SK-N-SH treated with all-trans-retinoic acid at 6 μM for 48 hours (cell line): ENCODE measurements at regions not wholly inside any gene's neighbourhood (a gene's known extent, or its start where the extent isn't known, plus 50 kb on each side); places are given as distances from the start of the nearest gene placed in this dataset.
"Not testable (repeated sequence)": the region's sequence is repeated elsewhere in the genome, so short reads cannot be mapped to it uniquely, and the experiment has no call there.

Experiments
- ARNTL ChIP-seq: fragments of 450-650 bp; formaldehyde crosslinking; IDR thresholded peaks from 2 replicates; pipeline ENCODE4 v1.5.0; 2020; ENCODE audit warnings: low read depth, mild to moderate bottlenecking, moderate library complexity, borderline replicate concordance
- CSRNP3 ChIP-seq: fragments of 250-450 bp; sonication (Bioruptor Pico); IDR thresholded peaks from 2 replicates; pipeline ENCODE4 v1.5.1; 2021; ENCODE audit warnings: mild to moderate bottlenecking, moderate library complexity
- GLIS3 ChIP-seq: fragments of 250-450 bp; sonication (Bioruptor Pico); IDR thresholded peaks from 2 replicates; pipeline ENCODE4 v1.5.0; 2020; ENCODE audit warnings: mild to moderate bottlenecking, moderate library complexity
- ISL1 ChIP-seq: fragments of 250-450 bp; sonication (Bioruptor Pico); IDR thresholded peaks from 2 replicates; pipeline ENCODE4 v2.1.2; 2022; ENCODE audit warnings: mild to moderate bottlenecking, moderate library complexity
- TOX ChIP-seq: fragments of 250-450 bp; sonication (Bioruptor Pico); IDR thresholded peaks from 2 replicates; pipeline ENCODE4 v1.8.0; 2021; ENCODE audit warnings: mild to moderate bottlenecking, moderate library complexity, borderline replicate concordance
- ZFP3 ChIP-seq: fragments of 250-450 bp; sonication (Bioruptor Pico); IDR thresholded peaks from 2 replicates; pipeline ENCODE4 v1.5.0; 2020; ENCODE audit warnings: mild to moderate bottlenecking, moderate library complexity
- TF ChIP-seq, protein P1 (sequence below): fragments of 250-450 bp; sonication (Bioruptor Pico); IDR thresholded peaks from 2 replicates; pipeline ENCODE4 v1.8.0; 2020; ENCODE audit warnings: mild to moderate bottlenecking, moderate library complexity, borderline replicate concordance
- TF ChIP-seq, protein P2 (sequence below): fragments of 250-450 bp; sonication (Bioruptor Pico); IDR thresholded peaks from 2 replicates; pipeline ENCODE4 v1.8.0; 2021; ENCODE audit warnings: low read depth, mild to moderate bottlenecking, moderate library complexity, borderline replicate concordance

GRCh38 chr4:9096330-9096729 is 73.9 kb upstream of the FAM90A26 start:
- TF ChIP-seq CSRNP3 (CRISPR knock-in tag); ARNTL (CRISPR knock-in tag); GLIS3 (CRISPR knock-in tag); TOX (CRISPR knock-in tag); ISL1; ZFP3: not testable (repeated sequence)
- TF ChIP-seq, protein P1, sequence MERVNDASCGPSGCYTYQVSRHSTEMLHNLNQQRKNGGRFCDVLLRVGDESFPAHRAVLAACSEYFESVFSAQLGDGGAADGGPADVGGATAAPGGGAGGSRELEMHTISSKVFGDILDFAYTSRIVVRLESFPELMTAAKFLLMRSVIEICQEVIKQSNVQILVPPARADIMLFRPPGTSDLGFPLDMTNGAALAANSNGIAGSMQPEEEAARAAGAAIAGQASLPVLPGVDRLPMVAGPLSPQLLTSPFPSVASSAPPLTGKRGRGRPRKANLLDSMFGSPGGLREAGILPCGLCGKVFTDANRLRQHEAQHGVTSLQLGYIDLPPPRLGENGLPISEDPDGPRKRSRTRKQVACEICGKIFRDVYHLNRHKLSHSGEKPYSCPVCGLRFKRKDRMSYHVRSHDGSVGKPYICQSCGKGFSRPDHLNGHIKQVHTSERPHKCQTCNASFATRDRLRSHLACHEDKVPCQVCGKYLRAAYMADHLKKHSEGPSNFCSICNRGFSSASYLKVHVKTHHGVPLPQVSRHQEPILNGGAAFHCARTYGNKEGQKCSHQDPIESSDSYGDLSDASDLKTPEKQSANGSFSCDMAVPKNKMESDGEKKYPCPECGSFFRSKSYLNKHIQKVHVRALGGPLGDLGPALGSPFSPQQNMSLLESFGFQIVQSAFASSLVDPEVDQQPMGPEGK, result not testable (repeated sequence)
- TF ChIP-seq, protein P2, sequence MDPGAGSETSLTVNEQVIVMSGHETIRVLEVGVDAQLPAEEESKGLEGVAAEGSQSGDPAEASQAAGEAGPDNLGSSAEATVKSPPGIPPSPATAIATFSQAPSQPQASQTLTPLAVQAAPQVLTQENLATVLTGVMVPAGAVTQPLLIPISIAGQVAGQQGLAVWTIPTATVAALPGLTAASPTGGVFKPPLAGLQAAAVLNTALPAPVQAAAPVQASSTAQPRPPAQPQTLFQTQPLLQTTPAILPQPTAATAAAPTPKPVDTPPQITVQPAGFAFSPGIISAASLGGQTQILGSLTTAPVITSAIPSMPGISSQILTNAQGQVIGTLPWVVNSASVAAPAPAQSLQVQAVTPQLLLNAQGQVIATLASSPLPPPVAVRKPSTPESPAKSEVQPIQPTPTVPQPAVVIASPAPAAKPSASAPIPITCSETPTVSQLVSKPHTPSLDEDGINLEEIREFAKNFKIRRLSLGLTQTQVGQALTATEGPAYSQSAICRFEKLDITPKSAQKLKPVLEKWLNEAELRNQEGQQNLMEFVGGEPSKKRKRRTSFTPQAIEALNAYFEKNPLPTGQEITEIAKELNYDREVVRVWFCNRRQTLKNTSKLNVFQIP (CRISPR knock-in tag), result not testable (repeated sequence)
